GM19455 (cell line): ENCODE measurements at regions not wholly inside any gene's neighbourhood (a gene's known extent, or its start where the extent isn't known, plus 50 kb on each side); places are given as distances from the start of the nearest gene placed in this dataset.

ENCODE experiments used
- ATAC-seq: cut with Tn5 transposase; IDR thresholded peaks from one replicate; pipeline ENCODE4 v1.9.1; 2021; ENCODE audit not compliant: unreplicated experiment

- ATAC-seq, result no peak
Measured at GRCh38 chr1:83735526-83735925, 263.4 kb downstream of the TTLL7 start.

GRCh38 chr1:83734420-83734819 lies 264.5 kb downstream of the TTLL7 start:
- ATAC-seq, result no peak

- ATAC-seq, result no peak
Measured at GRCh38 chr1:83725735-83726360, 273.1 kb downstream of the TTLL7 start.

GRCh38 chr1:83718338-83718737 lies 280.6 kb downstream of the TTLL7 start:
- ATAC-seq, result no peak

- ATAC-seq, result no peak
Measured at GRCh38 chr1:83717785-83718184, 281.1 kb downstream of the TTLL7 start.

- no peak for ATAC-seq
Measured at GRCh38 chr1:83716641-83717040, 282.3 kb downstream of the TTLL7 start.

GRCh38 chr1:83715550-83715949 lies 283.4 kb downstream of the TTLL7 start:
- no peak for ATAC-seq

GRCh38 chr1:83709662-83710061 lies 289.3 kb downstream of the TTLL7 start:
- no peak for ATAC-seq

GRCh38 chr1:83706354-83706938 lies 292.5 kb downstream of the TTLL7 start:
- no peak for ATAC-seq

GRCh38 chr1:83705091-83705490 lies 293.8 kb downstream of the TTLL7 start:
- ATAC-seq, result no peak

- no peak for ATAC-seq
Measured at GRCh38 chr1:83704350-83704749, 294.6 kb downstream of the TTLL7 start.

- ATAC-seq, result no peak
Measured at GRCh38 chr1:83702356-83702755, 296.6 kb downstream of the TTLL7 start.

GRCh38 chr1:83701355-83701754 lies 297.6 kb downstream of the TTLL7 start:
- ATAC-seq, result no peak

- ATAC-seq, result no peak
Measured at GRCh38 chr1:83698644-83699043, 300.3 kb downstream of the TTLL7 start.

GRCh38 chr1:83697961-83698360 lies 301.0 kb downstream of the TTLL7 start:
- no peak for ATAC-seq

GRCh38 chr1:83697220-83697619 lies 301.7 kb downstream of the TTLL7 start:
- ATAC-seq, result no peak

GRCh38 chr1:83694449-83694848 lies 304.5 kb downstream of the TTLL7 start:
- ATAC-seq, result no peak

GRCh38 chr1:83693427-83694126 lies 305.4 kb downstream of the TTLL7 start:
- no peak for ATAC-seq

- no peak for ATAC-seq
Measured at GRCh38 chr1:83692524-83693381, 306.2 kb downstream of the TTLL7 start.

- no peak for ATAC-seq
Measured at GRCh38 chr1:83691953-83692500, 306.9 kb downstream of the TTLL7 start.
